AG04449 (cell line): ENCODE measurements at regions not wholly inside any gene's neighbourhood (a gene's known extent, or its start where the extent isn't known, plus 50 kb on each side); places are given as distances from the start of the nearest gene placed in this dataset.

ENCODE experiments used
- CTCF ChIA-PET: fragments of 350-600 bp; formaldehyde crosslinking; extraction: SDS; loops from one replicate; lab custom pipeline; 2021; ENCODE audit warnings: antibody characterized with exemption; lab: Yijun Ruan, JAX
- POLR2A ChIA-PET: fragments of 400-600, 350-600 bp; formaldehyde crosslinking; extraction: SDS; loops from one replicate; lab custom pipeline; 2020; ENCODE audit warnings: antibody characterized with exemption, inconsistent platforms; lab: Yijun Ruan, JAX
- DNase-seq: peaks from one replicate; pipeline ENCODE4 v3.0.0-alpha.2; 2010; ENCODE audit warnings: low read depth, low spot score
- H3K4me3 ChIP-seq: 2 replicates; pipeline ENCODE4 v1.5.1; 2011; ENCODE audit warnings: low read depth, mild to moderate bottlenecking, control low read depth, low read length
- CTCF ChIP-seq: IDR thresholded peaks from one replicate; pipeline ENCODE4 v1.5.1; 2011; ENCODE audit warnings: mild to moderate bottlenecking, moderate library complexity, low read length, control low read depth, inconsistent platforms; ENCODE audit not compliant: insufficient read depth; ENCODE audit errors: missing control alignments

GRCh38 chr12:88327276-88327675 is 185.2 kb downstream of the TMTC3 start:
- DNase-seq: no peak
- no peak for TF ChIP-seq CTCF
- H3K4me3 ChIP-seq: no peak overlapping the region
- ChIA-PET CTCF (interaction anchor here (1.4 kb wide), 1 partner anchor 254 kb away, joined by 3 read pairs; no protein-coding TSS in a partner anchor), POLR2A (no interaction called here)

GRCh38 chr12:88328090-88328489 is 186.0 kb downstream of the TMTC3 start:
- TF ChIP-seq CTCF: no peak
- no peak overlapping the region for H3K4me3 ChIP-seq
- no peak for DNase-seq
- ChIA-PET CTCF (interaction anchor here (1.4 kb wide), 1 partner anchor 253 kb away, joined by 3 read pairs; no protein-coding TSS in a partner anchor), POLR2A (no interaction called here)

- no peak for DNase-seq
- no peak overlapping the region for H3K4me3 ChIP-seq
- ChIA-PET POLR2A (interaction anchor here (0.6 kb wide), 1 partner anchor 228 kb away, joined by 3 read pairs; no protein-coding TSS in a partner anchor), CTCF (no interaction called here)
- TF ChIP-seq CTCF: no peak
Observed at GRCh38 chr12:88329833-88330232, 187.7 kb downstream of the TMTC3 start.

GRCh38 chr12:88334271-88334670 is 192.2 kb downstream of the TMTC3 start:
- ChIA-PET POLR2A (no interaction called here), CTCF (interaction anchor here (1.6 kb wide), 1 partner anchor 9 kb away, joined by 3 read pairs; no protein-coding TSS in a partner anchor)
- no peak for DNase-seq
- no peak for TF ChIP-seq CTCF
- no peak overlapping the region for H3K4me3 ChIP-seq

- ChIA-PET CTCF (interaction anchor here (1.1 kb wide), 1 partner anchor 11 kb away, joined by 4 read pairs; no protein-coding TSS in a partner anchor), POLR2A (no interaction called here)
- H3K4me3 ChIP-seq: no peak overlapping the region
- no peak for TF ChIP-seq CTCF
- no peak for DNase-seq
Observed at GRCh38 chr12:88336076-88336739, 194.1 kb downstream of the TMTC3 start.

- DNase-seq: no peak
- ChIA-PET POLR2A (no interaction called here), CTCF (no interaction called here)
- TF ChIP-seq CTCF: no peak
- no peak overlapping the region for H3K4me3 ChIP-seq
Observed at GRCh38 chr12:88338486-88338885, 196.4 kb downstream of the TMTC3 start.
